ENCODE measurements at regions not wholly inside any gene's neighbourhood (a gene's known extent, or its start where the extent isn't known, plus 50 kb on each side); places are given as distances from the start of the nearest gene placed in this dataset.

- DNase-seq: no peak
These were observed 262.4 kb downstream of the HHIPL2 start for GRCh38 chr1:222285526-222285925.

DNA sequence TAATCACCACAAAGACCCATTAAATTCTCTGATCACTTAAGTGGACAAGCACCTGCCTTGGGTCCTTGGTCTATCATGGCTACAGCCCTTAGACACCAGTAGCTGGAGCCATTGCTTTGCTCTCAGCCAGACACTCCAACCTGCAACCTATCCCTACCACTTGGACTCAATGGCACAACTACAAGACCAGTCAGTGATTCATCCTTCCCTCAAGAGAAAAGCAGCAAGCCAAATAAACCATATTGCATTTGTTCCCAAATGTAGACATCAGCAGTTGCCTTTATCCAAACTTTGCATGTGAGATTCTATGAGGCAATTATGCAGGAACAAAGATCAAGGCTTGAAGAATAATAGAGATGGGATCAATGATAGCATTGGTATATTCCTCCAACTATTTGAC lies 263.4 kb downstream of the HHIPL2 start:
- no peak for DNase-seq

GRCh38 chr1:222283147-222283768 lies 264.6 kb downstream of the HHIPL2 start:
- no peak for DNase-seq

- no peak for DNase-seq
These were observed 268.3 kb downstream of the HHIPL2 start for GRCh38 chr1:222279591-222279990.

DNA sequence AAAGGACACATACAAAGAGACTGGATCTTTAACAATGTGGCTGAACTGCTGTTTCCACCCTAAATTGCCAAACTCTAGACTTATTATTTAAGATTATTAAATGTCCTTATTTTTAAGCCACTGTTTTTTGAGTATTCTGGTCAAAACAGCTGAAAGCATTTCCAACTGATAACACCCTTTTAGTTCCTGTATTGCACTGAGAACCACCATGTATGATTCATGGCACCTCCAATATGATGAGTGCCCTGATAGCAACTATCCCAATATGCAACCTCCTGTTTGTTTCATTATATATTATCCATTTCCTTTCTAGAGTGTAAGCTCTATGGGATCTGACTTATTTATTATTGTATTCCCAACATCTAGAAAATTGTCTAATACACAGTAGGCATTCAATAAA lies 269.4 kb downstream of the HHIPL2 start:
- DNase-seq: no peak

DNA sequence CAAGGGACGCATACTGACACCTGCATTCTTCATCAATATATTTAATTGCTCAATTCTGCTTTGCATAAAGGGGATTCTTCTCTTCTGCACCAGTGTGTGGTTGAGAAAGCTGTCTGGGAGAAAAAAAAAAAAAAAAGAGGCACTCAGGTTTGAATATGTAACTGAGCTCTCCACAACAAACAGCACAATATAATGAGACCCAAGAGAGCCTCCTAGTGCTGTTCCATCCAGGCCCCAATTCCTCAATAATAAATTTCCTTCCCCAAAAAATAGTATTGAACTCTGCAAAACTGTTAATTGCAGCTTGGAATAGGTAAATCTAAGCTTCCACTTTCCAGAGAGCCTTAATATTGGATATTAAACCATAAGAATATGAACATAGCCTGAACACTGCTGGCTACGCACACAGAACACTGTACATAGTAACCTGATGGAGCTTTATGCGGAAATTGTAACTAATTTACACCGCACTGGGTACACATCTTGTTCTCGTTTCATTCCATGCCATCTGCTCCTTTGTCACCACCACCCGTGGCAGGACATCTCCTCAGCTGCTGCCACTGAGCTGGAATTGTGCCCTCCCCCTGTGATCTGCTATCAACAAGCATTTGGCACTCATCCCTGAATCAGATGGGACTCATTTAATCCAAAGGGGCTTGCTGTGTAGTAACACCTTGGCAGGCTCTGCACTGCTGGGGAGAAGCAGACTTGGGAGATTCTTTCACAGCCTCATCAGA lies 272.0 kb downstream of the HHIPL2 start:
- DNase-seq: no peak

DNA sequence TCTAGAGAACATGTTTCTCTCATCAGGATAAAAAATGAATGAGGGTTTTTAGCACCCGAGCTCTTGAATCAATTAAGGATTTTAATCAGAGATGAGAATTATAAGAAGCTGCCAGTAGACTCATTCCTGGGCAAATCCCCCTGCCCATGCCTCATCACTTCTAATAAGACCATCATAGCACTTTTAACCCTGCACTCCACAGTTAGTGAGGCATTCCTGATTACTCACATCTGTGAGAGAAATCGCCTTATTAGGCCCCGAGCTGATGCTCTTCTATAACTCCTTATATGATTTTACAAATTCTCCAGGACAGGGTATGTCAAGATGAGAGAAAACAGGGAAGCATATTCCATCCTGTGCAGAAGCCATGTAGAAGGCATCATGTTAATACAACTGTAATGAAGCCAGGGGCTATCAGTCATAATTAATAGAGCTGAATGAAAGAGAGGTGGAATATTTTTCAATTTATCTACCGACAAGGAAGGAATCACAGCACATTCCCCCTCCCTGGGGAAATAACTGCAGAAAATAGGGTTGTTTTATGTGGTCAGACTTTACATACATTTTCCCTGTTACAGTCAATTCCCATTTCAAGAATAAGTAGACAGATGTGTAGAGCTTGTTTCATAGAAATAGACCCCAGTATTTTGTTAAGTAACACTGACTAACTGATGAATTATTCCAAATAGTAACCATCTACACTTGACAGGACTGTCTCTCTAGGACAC lies 272.7 kb downstream of the HHIPL2 start:
- no peak for DNase-seq

DNA sequence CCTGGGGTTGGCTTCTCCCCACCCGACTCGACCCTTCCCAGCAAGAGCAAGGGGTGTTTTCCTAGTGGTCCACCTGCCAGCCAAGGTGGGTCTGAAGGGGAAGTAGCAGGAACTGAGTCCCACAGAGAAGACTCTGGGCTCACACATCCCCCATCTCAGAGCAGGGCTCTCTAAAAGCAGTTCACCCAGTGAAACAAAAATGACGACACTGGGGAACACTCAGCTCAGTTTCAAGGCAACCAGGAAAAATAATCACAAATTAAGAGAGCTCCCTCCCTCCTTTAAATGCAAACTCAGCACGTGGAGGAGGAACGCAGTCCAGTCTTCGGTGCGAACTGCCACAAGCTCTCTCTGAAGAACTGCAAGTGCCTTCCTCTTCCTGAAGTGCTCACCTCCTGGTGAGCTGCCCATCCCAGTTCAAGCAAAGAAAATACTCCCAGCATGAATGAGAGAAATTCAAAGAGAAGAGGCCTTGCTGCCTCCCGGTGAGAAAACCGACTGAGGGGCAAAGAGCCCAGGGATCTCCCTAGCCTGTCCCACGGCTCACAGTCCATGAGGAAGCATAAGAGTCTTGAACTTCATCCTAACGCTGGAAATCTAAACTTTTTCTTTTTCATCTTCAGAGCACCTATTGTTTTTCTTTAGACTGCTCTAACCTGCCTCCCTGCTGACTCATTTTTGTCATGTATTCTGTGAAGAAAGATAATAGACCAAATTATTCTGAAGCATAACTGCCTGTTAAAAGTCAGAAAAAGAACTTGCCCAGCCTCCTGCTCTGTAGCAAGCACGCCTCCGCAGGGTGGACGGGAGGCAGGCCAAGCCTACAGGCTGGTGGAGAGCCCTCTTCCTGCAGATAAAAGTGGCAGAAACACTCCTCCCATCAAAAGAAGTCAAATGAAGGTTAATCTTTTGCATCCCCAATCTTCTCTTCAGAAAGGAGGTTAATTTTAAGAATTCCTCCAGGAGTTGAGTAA lies 281.4 kb downstream of the HHIPL2 start:
- DNase-seq: no peak

- no peak for DNase-seq
These were observed 284.1 kb downstream of the HHIPL2 start for GRCh38 chr1:222263791-222264190.

GRCh38 chr1:222257027-222257426 lies 290.9 kb downstream of the HHIPL2 start:
- DNase-seq: no peak

- no peak for DNase-seq
These were observed 291.8 kb downstream of the HHIPL2 start for GRCh38 chr1:222256058-222256457.

- no peak for DNase-seq
These were observed 295.1 kb downstream of the HHIPL2 start for GRCh38 chr1:222252788-222253187.

DNA sequence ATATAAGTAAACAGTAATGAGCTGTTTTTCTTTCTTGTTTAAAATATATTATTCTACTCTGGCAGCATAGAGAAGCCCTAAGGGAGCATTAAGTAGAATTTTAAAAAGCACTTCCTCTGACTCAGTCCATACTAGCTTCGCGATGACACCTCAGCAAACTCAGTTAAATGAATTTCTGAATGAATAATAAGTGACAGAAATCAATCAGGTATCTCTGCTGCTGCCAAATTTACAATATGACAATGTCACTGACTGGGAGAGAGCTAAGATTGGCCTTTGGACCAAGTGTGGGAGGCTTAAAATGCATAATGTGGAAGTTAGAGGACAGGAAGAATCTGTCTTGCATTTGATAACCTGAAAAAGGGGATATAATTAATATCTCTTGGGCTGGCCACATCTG lies 296.1 kb downstream of the HHIPL2 start:
- DNase-seq: no peak

DNA sequence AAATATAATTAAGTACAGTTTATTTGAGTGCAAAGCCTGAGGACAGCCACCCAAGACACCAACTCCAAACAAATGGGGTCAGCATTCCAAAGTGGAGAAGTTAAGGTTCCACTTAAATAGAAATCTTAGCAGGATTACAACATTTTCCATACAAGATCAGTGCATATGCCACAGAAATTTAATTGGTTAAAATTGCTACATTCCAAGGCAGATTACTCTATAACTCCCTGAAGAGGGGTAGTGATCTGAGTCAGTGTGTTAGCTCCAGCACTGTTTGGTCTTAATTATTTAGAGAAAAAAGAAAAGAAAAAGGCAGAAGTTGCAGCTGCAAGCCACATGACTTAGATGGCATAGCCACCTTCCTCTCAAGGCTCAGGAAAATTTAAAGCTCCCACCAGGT lies 297.5 kb downstream of the HHIPL2 start:
- no peak for DNase-seq

- DNase-seq: no peak
These were observed 300.0 kb downstream of the HHIPL2 start for GRCh38 chr1:222247811-222248310.

- no peak for DNase-seq
These were observed 300.8 kb downstream of the HHIPL2 start for GRCh38 chr1:222247081-222247480.

- DNase-seq: no peak
These were observed 304.0 kb downstream of the HHIPL2 start for GRCh38 chr1:222243902-222244301.

DNA sequence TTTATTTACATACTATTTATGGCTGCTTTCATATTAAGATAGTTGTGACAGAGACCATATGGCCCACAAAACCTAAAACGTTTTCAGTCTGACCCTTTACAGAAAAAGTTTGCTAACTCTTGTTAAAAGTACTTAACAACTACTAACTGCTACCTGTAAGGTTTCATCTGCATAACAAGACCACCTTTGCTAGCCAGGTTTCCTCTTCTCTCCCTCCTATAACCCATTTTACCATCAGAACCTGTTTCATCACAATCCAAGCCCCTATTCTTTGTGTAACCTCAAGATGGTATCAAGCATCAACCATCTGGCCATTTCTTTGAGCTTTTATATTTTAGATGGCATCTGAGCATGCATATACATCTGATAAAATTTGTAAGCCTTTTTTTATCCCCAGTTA lies 305.4 kb downstream of the HHIPL2 start:
- no peak for DNase-seq

DNA sequence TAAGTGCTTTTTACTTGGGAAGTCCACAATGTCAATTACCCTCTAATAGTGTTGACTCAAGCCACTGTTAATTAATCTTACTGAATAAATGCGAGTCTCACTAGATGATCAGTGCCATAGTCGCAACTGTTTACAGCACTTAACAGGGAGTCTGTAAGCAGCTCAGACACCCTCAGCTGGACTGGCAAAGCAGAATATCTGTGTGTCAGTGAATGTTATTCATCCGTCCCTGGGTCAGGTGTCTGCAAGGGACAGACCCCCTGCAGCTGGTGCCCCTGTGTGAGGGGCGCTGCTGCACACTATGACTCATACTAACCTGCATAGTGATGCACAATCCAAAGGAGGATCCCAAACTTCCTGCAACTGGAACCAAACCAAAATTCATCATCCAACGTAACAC lies 306.5 kb downstream of the HHIPL2 start:
- DNase-seq: no peak

- no peak for DNase-seq
These were observed 307.2 kb downstream of the HHIPL2 start for GRCh38 chr1:222240536-222241181.

DNA sequence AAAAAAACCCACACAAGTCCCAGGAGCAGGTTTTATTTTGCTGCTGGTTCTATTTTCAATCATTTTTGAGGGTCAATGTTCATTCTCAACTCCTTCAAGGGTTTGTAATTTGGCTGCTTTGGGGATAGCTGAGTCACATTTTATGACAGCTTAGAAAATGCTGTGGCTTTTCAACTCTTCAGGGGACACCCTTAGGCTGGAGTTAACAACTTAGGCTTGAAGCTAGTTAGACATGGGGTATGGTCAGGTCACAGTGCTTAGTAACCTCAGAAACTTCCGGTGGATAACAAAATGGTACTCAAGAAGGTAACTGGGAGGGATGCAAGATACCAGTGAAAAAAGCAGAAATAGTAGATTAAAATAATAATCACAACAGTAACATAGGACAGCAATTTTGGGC lies 308.8 kb downstream of the HHIPL2 start:
- no peak for DNase-seq

DNA sequence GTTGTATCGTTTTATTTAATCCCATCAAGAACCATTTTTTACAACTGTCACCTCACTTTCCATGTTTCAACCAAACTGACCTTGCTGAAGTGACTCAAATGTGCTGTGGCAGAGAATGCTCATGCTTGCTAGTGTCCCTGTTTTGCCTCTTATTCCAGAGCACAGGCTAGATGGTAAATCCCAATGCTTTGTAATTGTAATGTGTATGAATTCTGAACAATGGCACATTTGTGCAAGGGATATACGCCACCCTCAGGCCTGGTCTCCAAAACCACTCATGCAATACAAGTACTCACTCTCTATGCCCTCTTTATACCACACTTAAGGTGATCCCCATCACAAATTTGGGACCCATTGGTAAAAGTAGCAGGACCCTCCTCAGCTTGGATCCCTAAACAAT lies 313.6 kb downstream of the HHIPL2 start:
- DNase-seq: no peak
